Spleen (tissue), 7 donors: ENCODE measurements at regions not wholly inside any gene's neighbourhood (a gene's known extent, or its start where the extent isn't known, plus 50 kb on each side); places are given as distances from the start of the nearest gene placed in this dataset.

Experiments used
- POLR2A ChIP-seq, 3 donors: fragments of 450-650 bp; IDR thresholded peaks; one replicate each; pipeline ENCODE4 v1.5.1; 2017; ENCODE audit warnings: antibody characterized with exemption in 3 of 3, mild to moderate bottlenecking in 1 of 3
- TF ChIP-seq, protein P1 (sequence below), 11 experiments: fragments of 200-600 bp in 7 of 11; fragments of 450-650 bp in 4 of 11; sonication (generic) in 4 of 11; IDR thresholded peaks in 8 of 11; conservative IDR thresholded peaks in 3 of 11; 1 replicate in 7 of 11; 2 replicates in 4 of 11; pipeline versions ENCODE4 v1.4.0 to v1.8.0; 2016 to 2021; ENCODE audit warnings: antibody characterized with exemption in 11 of 11, inconsistent platforms in 4 of 11, mild to moderate bottlenecking in 1 of 11
- donor health status: DM: no; HTN: no; CAD: no; lungs with moderate emphysema.
- donor health status: DM: no; HTN: no; CAD: no.
- donor health status: DM: no; HTN: no; CAD: no.

DNA sequence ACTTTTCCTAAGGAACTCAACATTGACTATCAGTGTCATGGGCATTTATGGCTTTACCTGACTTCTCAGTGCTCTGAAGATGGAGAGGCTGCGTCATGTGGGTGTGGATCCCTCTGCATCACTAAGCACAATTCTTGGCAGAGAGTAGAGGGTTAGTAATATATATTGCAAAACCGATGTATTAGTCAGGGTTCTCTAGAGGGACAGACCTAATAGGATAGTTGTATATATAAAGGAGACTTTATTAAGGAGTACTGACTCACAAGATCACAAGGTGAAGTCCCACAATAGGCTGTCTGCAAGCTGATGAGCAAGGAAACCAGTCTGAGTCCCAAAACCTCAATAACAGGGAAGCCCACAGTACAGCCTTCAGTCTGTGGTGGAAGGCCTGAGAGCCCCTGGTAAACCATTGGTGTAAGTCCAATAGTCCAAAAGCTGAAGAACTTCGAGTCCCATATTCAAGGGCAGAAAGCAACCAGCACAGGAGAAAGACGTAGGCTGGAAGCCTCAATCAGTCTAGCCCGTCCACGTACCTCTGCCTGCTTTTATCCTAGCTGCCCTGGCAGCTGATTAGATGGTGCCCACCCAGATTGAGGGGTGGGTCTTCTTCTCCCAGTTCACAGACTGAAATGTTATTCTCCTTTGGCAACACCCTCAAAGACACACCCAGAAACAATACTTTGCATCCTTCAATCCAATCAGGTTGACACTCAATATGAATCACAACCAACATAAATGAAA is 159.7 kb upstream of the NRIP1 start:
- no peak for TF ChIP-seq POLR2A (IDR thresholded peaks at IDR 0.05)
- TF ChIP-seq, protein P1, sequence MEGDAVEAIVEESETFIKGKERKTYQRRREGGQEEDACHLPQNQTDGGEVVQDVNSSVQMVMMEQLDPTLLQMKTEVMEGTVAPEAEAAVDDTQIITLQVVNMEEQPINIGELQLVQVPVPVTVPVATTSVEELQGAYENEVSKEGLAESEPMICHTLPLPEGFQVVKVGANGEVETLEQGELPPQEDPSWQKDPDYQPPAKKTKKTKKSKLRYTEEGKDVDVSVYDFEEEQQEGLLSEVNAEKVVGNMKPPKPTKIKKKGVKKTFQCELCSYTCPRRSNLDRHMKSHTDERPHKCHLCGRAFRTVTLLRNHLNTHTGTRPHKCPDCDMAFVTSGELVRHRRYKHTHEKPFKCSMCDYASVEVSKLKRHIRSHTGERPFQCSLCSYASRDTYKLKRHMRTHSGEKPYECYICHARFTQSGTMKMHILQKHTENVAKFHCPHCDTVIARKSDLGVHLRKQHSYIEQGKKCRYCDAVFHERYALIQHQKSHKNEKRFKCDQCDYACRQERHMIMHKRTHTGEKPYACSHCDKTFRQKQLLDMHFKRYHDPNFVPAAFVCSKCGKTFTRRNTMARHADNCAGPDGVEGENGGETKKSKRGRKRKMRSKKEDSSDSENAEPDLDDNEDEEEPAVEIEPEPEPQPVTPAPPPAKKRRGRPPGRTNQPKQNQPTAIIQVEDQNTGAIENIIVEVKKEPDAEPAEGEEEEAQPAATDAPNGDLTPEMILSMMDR (IDR thresholded peaks at IDR 0.05 in 8 of 11, conservative IDR thresholded peaks at IDR 0.05 in 3 of 11): no peak
